ENCODE measurements at regions not wholly inside any gene's neighbourhood (a gene's known extent, or its start where the extent isn't known, plus 50 kb on each side); places are given as distances from the start of the nearest gene placed in this dataset.

DNA sequence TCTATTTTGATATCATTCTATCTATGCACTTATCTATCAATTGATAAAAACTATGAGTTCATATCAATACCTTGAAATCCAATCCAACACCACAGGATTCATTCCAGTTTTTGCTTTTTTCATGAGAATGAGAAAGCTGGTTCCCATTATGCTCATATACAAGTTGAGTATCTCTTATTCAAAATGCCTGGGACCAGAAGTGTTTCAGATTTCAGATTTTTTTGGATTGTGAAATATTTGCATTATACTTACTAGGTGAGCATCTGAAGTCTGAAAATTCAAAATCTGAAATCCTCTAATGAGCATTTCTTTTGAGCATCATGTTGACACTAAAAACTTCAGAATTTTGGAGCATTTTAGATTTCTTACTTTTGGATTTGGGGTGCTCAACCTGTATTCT is 67.8 kb upstream of the DCBLD2 start:
- H3K4me1 Mint-ChIP-seq (ENCODE audit: low read depth), result no peaks in the 10 kb centered on the region
- ChIA-PET CTCF (no interaction called here), POLR2A (no interaction called here)
- no peaks in the 10 kb centered on the region for H3K9me3 Mint-ChIP-seq
- no peaks in the 10 kb centered on the region for H3K36me3 Mint-ChIP-seq
- intact Hi-C loops (cut with micrococcal nuclease), result no loop called here
- DNase-seq, result no peak
- no peaks in the 10 kb centered on the region for H3K27me3 Mint-ChIP-seq
- no peak overlapping the region for H3K27ac Mint-ChIP-seq
- H3K4me3 Mint-ChIP-seq, result no peak overlapping the region

GRCh38 chr3:98968824-98969223 is 67.3 kb upstream of the DCBLD2 start:
- Mint-ChIP-seq H3K27ac (no peak overlapping the region), H3K4me3 (no peak overlapping the region), H3K27me3 (no peaks in the 10 kb centered on the region), H3K9me3 (no peaks in the 10 kb centered on the region), H3K4me1 (ENCODE audit: low read depth) (no peaks in the 10 kb centered on the region), H3K36me3 (no peaks in the 10 kb centered on the region)
- no peak for DNase-seq
- intact Hi-C loops (cut with micrococcal nuclease), result no loop called here
- ChIA-PET CTCF (no interaction called here), POLR2A (no interaction called here)

- POLR2A ChIA-PET, result no interaction called here
- H3K27ac Mint-ChIP-seq, result no peak overlapping the region
These were observed 66.9 kb upstream of the DCBLD2 start for GRCh38 chr3:98968347-98968746.

GRCh38 chr3:98967758-98968157 is 66.3 kb upstream of the DCBLD2 start:
- no peak for DNase-seq
- H3K4me1 Mint-ChIP-seq (ENCODE audit: low read depth), result no peaks in the 10 kb centered on the region
- no peak overlapping the region for H3K27ac Mint-ChIP-seq
- ChIA-PET POLR2A (no interaction called here), CTCF (no interaction called here)
- intact Hi-C loops (cut with micrococcal nuclease), result no loop called here
- H3K27me3 Mint-ChIP-seq, result no peaks in the 10 kb centered on the region
- H3K9me3 Mint-ChIP-seq, result no peaks in the 10 kb centered on the region
- no peak overlapping the region for H3K4me3 Mint-ChIP-seq
- no peaks in the 10 kb centered on the region for H3K36me3 Mint-ChIP-seq

More at GRCh38 chr3:98968347-98968746, 66.9 kb upstream of the DCBLD2 start:
- H3K27me3 Mint-ChIP-seq, result no peaks in the 10 kb centered on the region
- no peak for DNase-seq
- H3K4me3 Mint-ChIP-seq, result no peak overlapping the region
- H3K4me1 Mint-ChIP-seq (ENCODE audit: low read depth), result no peaks in the 10 kb centered on the region
- CTCF ChIA-PET, result no interaction called here
- H3K9me3 Mint-ChIP-seq, result no peaks in the 10 kb centered on the region
- intact Hi-C loops (cut with micrococcal nuclease), result no loop called here
- no peaks in the 10 kb centered on the region for H3K36me3 Mint-ChIP-seq

DNA sequence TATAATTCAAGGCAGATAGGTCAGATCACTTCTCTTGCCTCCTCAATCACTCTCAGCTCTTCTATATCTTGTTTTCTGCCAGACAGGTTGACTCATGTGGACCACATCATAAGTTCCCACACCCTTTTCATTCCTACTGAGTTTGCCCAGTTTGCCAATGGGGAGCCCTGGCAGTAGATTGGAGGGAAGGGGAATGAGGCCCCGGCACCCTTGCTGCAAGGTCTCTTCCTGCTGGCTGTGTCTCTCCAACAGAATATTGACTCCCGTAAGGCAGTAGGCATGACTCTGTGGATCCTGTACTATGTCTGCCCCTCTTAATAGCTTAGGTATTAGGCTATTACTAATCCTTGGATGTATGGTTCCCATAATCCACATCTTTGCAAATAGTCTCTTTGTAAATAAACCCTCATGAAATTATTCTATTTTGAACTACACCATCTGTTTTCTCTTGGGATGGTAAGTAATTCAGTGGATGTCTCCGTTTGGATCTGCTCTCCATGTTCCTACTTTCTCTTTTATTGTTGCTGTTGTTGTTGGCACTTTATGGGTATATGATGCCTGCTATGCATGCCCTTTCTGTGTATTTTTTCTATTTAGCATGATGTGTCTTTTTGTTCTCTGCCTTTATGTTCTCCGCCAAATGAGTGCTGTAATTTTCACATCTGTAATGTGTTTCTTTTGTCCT is 65.5 kb upstream of the DCBLD2 start:
- Mint-ChIP-seq H3K9me3 (no peaks in the 10 kb centered on the region), H3K27me3 (no peaks in the 10 kb centered on the region), H3K4me3 (no peak overlapping the region), H3K27ac (no peak overlapping the region), H3K4me1 (ENCODE audit: low read depth) (no peaks in the 10 kb centered on the region), H3K36me3 (no peaks in the 10 kb centered on the region)
- intact Hi-C loops (cut with micrococcal nuclease), result no loop called here
- POLR2A ChIA-PET, result no interaction called here
- DNase-seq, result no peak
- CTCF ChIA-PET, result no interaction called here

GRCh38 chr3:98966434-98966833 is 64.9 kb upstream of the DCBLD2 start:
- intact Hi-C loops (cut with micrococcal nuclease), result no loop called here
- Mint-ChIP-seq H3K9me3 (no peaks in the 10 kb centered on the region), H3K27me3 (no peaks in the 10 kb centered on the region), H3K36me3 (no peaks in the 10 kb centered on the region), H3K4me1 (ENCODE audit: low read depth) (no peaks in the 10 kb centered on the region), H3K4me3 (no peak overlapping the region), H3K27ac (no peak overlapping the region)
- POLR2A ChIA-PET, result no interaction called here
- CTCF ChIA-PET, result no interaction called here
- no peak for DNase-seq

- no peaks in the 10 kb centered on the region for H3K36me3 Mint-ChIP-seq
- DNase-seq, result no peak
- H3K9me3 Mint-ChIP-seq, result no peaks in the 10 kb centered on the region
- H3K27ac Mint-ChIP-seq, result no peak overlapping the region
- ChIA-PET CTCF (no interaction called here), POLR2A (no interaction called here)
- intact Hi-C loops (cut with micrococcal nuclease), result no loop called here
- no peak overlapping the region for H3K4me3 Mint-ChIP-seq
- H3K4me1 Mint-ChIP-seq (ENCODE audit: low read depth), result no peaks in the 10 kb centered on the region
- no peaks in the 10 kb centered on the region for H3K27me3 Mint-ChIP-seq
These were observed 63.3 kb upstream of the DCBLD2 start for GRCh38 chr3:98964784-98965183.

GRCh38 chr3:98963546-98963945 is 62.1 kb upstream of the DCBLD2 start:
- no peak for DNase-seq
- Mint-ChIP-seq H3K4me3 (no peak overlapping the region), H3K9me3 (no peaks in the 10 kb centered on the region), H3K27ac (no peak overlapping the region), H3K36me3 (no peaks in the 10 kb centered on the region), H3K27me3 (no peaks in the 10 kb centered on the region), H3K4me1 (ENCODE audit: low read depth) (no peaks in the 10 kb centered on the region)
- ChIA-PET CTCF (interaction anchor here (1.0 kb wide), 1 partner anchor 11 kb away, joined by 3 read pairs; no protein-coding TSS in a partner anchor), POLR2A (no interaction called here)
- intact Hi-C loops (cut with micrococcal nuclease), result no loop called here

DNA sequence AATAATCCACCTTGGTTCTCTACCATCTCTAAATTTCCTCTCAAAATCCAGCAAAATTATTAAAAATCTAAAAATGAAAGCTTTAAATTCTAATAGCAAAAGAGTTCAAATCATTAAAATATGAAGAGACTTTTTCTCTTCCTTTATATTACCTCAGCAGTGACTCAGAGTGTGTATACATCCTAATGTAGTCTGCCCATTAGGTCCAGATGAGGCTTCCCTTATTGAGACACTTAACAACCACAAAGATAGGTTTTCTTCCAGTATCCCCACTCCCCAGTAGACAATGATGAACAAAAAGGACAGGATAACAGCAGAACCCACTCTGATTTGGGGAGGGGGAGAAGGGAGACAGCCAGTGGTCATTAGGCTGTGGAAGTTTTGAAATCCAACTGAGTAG is 61.5 kb upstream of the DCBLD2 start:
- CTCF ChIA-PET, result interaction anchor here (1.0 kb wide), 1 partner anchor 12 kb away, joined by 3 read pairs; no protein-coding TSS in a partner anchor

DNA sequence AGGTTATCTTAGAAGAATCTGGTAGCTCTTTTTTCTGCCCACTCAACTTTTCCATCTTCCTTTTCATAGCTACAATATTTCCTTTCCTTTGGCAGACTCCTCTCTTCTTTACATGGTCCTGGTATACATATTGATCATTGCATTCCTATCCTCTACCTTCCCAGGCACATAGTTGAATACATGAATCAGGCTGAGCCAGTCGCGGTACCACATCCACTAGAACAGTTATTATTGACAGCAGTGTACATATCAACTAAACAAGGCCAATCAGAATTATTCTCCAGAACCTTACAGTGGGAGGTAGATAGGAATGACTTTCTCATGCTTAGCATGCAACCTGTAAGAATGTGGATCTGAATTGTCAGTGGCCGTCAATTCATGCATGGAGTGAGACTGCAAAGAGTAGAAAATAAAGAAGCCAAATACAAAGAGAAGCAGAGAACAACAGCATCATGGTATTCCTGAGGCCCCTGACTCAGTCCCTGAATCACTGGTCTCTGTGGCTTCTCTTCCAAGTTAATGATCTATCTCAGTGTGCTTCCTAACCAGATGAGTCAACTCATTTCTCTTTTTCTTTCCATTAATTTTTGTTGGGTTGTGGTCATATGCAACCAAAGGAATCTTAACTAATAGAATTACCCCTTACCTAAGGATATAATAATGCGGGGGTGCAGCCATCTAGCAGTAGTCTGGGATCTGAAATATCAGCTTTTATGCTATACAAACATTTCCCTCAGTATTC is 60.9 kb upstream of the DCBLD2 start:
- H3K4me3 Mint-ChIP-seq, result no peak overlapping the region
- no peaks in the 10 kb centered on the region for H3K9me3 Mint-ChIP-seq
- CTCF ChIA-PET, result no interaction called here
- no peaks in the 10 kb centered on the region for H3K36me3 Mint-ChIP-seq
- no peaks in the 10 kb centered on the region for H3K27me3 Mint-ChIP-seq
- H3K27ac Mint-ChIP-seq, result no peak overlapping the region
- DNase-seq, result no peak
- POLR2A ChIA-PET, result no interaction called here
- H3K4me1 Mint-ChIP-seq (ENCODE audit: low read depth), result no peaks in the 10 kb centered on the region
- intact Hi-C loops (cut with micrococcal nuclease), result no loop called here

More for the DNA sequence above, 61.5 kb upstream of the DCBLD2 start:
- intact Hi-C loops (cut with micrococcal nuclease), result no loop called here
- no peak for DNase-seq
- Mint-ChIP-seq H3K9me3 (no peaks in the 10 kb centered on the region), H3K4me1 (ENCODE audit: low read depth) (no peaks in the 10 kb centered on the region), H3K27ac (no peak overlapping the region), H3K27me3 (no peaks in the 10 kb centered on the region), H3K36me3 (no peaks in the 10 kb centered on the region), H3K4me3 (no peak overlapping the region)
- POLR2A ChIA-PET, result no interaction called here

DNA sequence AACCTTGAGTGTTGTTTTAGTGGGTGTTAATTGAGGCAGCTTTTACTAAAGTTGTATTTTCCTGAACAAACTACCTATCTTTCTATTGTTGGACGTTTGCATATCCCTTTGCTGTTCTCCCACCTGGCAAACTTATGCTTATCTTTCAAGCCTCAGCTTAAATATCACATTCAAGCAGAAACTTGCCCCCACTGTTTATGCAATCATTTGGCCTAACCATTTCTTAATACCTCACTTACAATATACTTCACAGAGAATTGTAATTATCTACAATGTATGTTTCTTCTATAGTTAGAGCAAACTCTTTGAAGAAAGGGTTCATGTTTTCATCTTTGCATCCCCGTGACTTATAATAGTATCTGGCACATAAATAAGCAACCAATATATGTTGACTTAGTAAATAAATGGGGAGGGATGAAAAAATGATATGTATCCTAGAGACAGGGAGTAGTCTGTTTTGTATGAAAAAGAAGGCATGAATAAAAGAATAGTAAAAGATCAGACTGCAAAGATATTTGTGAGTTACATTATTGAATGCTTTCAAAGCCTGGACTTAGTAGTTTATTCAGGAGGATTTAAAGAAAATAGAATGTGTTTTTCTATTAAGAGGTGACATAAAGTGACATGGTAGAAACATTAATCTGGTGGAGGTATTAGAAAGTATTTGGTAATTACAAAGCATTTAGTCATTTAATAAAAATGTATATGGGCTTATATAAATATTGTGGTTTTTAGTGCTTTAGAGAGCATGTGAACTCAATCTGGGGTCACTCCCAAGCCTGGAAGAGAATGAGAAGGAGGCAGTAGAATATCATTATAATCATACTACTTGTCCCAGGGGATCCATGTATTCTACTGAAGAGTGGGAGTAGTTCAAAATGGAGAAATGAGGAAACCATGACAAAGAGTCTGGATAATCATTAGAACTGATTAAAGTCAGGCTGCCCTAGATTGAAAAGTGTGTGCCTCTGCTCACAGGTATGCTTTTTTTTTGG is 60.0 kb upstream of the DCBLD2 start:
- Mint-ChIP-seq H3K9me3 (no peaks in the 10 kb centered on the region), H3K36me3 (no peaks in the 10 kb centered on the region)

GRCh38 chr3:98957681-98958080 is 56.2 kb upstream of the DCBLD2 start:
- intact Hi-C loops (cut with micrococcal nuclease), result no loop called here
- H3K36me3 Mint-ChIP-seq, result no peaks in the 10 kb centered on the region
- peaks cover 6% of the 10 kb centered on the region for H3K27me3 Mint-ChIP-seq
- ChIA-PET CTCF (no interaction called here), POLR2A (no interaction called here)
- DNase-seq, result no peak
- H3K4me3 Mint-ChIP-seq, result no peak overlapping the region
- H3K27ac Mint-ChIP-seq, result no peak overlapping the region
- no peaks in the 10 kb centered on the region for H3K4me1 Mint-ChIP-seq (ENCODE audit: low read depth)
- H3K9me3 Mint-ChIP-seq, result no peaks in the 10 kb centered on the region

More for the DNA sequence above, 60.0 kb upstream of the DCBLD2 start:
- peaks cover 1% of the 10 kb centered on the region for H3K27me3 Mint-ChIP-seq
- intact Hi-C loops (cut with micrococcal nuclease), result no loop called here
- CTCF ChIA-PET, result interaction anchor here (1.2 kb wide), 1 partner anchor 25 kb away, joined by 3 read pairs; no protein-coding TSS in a partner anchor
- DNase-seq, result no peak
- H3K27ac Mint-ChIP-seq, result no peak overlapping the region
- POLR2A ChIA-PET, result no interaction called here
- no peak overlapping the region for H3K4me3 Mint-ChIP-seq
- H3K4me1 Mint-ChIP-seq (ENCODE audit: low read depth), result no peaks in the 10 kb centered on the region

Data from activated CD4-positive, alpha-beta memory T cell treated with anti-CD3 and anti-CD28 coated beads for 36 hours (primary cell).